ENCODE measurements at regions not wholly inside any gene's neighbourhood (a gene's known extent, or its start where the extent isn't known, plus 50 kb on each side); places are given as distances from the start of the nearest gene placed in this dataset.

GRCh38 chr6:168877821-168878282, 375.8 kb downstream of the THBS2 start:
- no peak for DNase-seq (ENCODE audit: low read depth)

GRCh38 chr6:168876956-168877355, 376.7 kb downstream of the THBS2 start:
- no peak for DNase-seq (ENCODE audit: low read depth)
- H3K4me3 ChIP-seq (ENCODE audit: low read length) = no peak overlapping the region
- TF ChIP-seq CTCF (conservative IDR thresholded peaks at IDR 0.05; ENCODE audit: low read depth, low read length) = no peak

More at GRCh38 chr6:168877821-168878282, 375.8 kb downstream of the THBS2 start:
- H3K4me3 ChIP-seq (ENCODE audit: low read length) = no peak overlapping the region
- TF ChIP-seq CTCF (conservative IDR thresholded peaks at IDR 0.05; ENCODE audit: low read depth, low read length) = no peak

GRCh38 chr6:168875811-168876576, 377.7 kb downstream of the THBS2 start:
- DNase-seq (ENCODE audit: low read depth) = no peak
- H3K4me3 ChIP-seq (ENCODE audit: low read length) = no peak overlapping the region
- no peak for TF ChIP-seq CTCF (conservative IDR thresholded peaks at IDR 0.05; ENCODE audit: low read depth, low read length)

GRCh38 chr6:168874637-168875036, 379.0 kb downstream of the THBS2 start:
- no peak for TF ChIP-seq CTCF (conservative IDR thresholded peaks at IDR 0.05; ENCODE audit: low read depth, low read length)
- no peak overlapping the region for H3K4me3 ChIP-seq (ENCODE audit: low read length)

GRCh38 chr6:168873278-168874190, 380.1 kb downstream of the THBS2 start:
- no peak for TF ChIP-seq CTCF (conservative IDR thresholded peaks at IDR 0.05; ENCODE audit: low read depth, low read length)
- no peak overlapping the region for H3K4me3 ChIP-seq (ENCODE audit: low read length)
- no peak for DNase-seq (ENCODE audit: low read depth)

More at GRCh38 chr6:168874637-168875036, 379.0 kb downstream of the THBS2 start:
- no peak for DNase-seq (ENCODE audit: low read depth)

- no peak for TF ChIP-seq CTCF (conservative IDR thresholded peaks at IDR 0.05; ENCODE audit: low read depth, low read length)
- no peak overlapping the region for H3K4me3 ChIP-seq (ENCODE audit: low read length)
- DNase-seq (ENCODE audit: low read depth) = no peak
Measured at GRCh38 chr6:168871642-168872315, 381.9 kb downstream of the THBS2 start.

Measured in retinal pigment epithelial cell (primary cell).